ENCODE measurements at regions not wholly inside any gene's neighbourhood (a gene's known extent, or its start where the extent isn't known, plus 50 kb on each side); places are given as distances from the start of the nearest gene placed in this dataset.

DNA sequence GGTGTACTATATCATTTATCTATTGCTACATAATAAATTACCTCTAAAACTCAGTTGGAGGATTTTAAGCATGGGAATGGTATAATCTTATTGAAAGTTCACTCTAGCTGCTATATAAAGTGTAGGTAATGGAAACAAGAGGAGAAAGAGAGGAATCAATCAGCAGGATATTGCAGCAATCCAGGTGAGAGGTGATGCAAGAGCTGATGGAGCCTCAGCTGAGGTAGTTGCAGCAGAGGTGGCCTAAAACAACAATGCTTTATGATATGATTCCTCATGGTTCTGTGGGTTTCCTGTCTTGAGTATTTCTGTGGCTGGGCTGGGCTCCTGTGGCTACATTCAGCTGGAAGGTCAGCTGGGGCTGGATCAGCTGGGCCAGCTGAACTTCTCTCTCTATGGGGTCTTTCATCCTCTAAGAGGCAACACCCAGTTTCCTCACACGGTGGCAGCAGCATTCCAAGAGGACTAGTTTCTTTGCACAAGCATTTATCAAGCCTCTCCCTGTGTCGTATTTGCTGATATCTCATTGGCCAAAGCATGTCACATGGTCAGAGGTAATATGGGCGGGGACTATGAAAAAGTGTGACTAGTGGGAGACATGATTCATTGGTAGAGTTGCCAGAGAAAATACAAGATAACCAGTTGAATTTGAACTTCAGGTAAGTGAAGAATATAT is 135.4 kb upstream of the LARGE1 start:
- no peak for DNase-seq (ENCODE audit: low read depth in 2 of 2)

DNA sequence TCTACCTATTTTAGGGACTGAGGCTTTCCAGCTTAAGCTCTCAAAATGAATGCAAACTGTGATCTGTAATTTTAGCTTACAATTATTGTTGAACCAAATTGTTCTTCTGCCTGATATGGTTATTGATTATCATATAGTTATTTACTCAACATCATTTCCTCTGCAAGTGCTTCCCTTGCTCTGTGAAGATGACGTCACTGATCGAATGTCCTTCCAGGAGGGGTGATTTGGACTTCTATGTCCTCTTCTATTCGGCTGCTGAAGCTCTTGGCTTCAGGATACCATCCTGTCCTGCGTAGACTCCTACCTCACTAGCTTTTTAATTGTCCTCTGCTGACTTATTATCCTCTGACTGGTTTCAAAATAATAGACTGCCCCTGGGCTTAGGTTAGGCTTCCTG is 137.4 kb upstream of the LARGE1 start:
- no peak for DNase-seq (ENCODE audit: low read depth in 2 of 2)

DNA sequence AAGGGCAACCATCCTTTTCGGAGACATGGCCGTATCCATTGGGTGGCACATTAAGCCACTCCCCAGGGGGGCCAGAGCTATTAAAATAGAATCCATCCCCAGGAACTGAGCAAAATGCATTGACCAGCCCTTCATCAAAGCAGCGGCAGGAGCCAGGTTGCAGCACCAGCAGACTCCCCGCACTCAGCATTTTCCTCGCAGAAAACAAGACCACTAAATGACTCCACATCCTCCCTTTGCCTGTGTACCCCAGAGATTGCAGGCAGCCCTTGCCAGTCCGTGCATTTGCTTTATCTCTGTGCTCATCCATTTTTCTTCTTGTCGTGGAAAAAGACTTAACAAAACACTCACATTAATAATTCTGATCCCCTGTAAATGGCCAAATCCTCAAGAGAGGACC is 144.4 kb upstream of the LARGE1 start:
- no peak for DNase-seq (ENCODE audit: low read depth in 2 of 2)

DNA sequence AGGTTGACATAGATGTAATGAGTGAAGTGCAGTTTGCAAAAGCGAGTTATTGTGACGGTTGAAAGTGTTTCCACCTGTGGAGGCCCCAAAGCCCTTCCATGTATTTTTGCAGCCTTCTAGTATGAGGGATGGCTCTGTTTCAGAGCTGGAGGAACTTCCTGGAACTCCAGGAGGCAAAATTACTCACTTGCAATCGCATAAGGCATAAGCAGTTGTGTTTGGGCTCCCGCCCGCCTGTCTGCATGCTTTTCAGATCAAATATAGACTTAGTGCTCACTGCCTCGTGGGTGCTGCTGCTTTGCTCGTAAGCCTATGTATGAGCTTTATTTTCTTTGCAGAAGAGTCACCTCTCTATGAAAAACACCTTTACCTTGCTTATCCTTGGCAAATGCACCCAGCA is 146.8 kb upstream of the LARGE1 start:
- DNase-seq (ENCODE audit: low read depth in 2 of 2): no peak

DNA sequence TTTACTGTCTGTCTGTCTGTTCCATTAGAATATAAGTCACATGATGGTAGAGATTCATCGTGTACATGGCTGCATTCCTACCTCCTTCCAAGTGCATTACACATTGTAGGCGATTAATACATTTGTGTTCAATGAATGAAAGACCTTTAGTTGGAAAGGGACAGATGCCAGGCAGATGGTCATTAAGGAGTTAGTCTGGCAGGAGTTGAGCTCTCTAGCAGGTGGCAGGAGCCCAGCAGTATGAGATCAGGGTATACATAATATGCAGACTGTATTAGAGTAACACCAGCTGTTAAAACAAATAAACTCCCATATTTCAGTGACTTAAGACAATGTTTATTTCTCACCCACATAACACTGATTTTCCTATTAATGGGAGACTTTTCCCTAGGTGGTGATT is 147.7 kb upstream of the LARGE1 start:
- no peak for DNase-seq (ENCODE audit: low read depth in 2 of 2)

DNA sequence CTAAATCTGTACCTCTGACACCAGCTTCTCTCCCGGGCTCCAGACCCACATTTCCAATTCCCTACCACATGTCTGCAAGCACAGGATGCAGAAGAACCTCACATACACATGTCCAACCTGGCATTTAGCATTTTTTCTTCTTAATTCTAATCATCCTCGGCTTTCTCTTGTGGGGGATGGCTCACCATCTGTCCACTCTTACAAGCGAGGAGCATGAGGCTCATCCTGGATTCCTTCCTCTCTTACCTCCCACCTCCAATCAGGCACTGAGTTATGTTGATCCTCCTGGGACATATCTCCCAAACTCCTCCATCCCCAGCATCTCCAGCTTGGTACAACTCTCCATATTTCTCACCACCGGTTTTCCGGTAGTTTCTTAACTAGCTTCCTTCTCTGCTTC is 149.8 kb upstream of the LARGE1 start:
- DNase-seq (ENCODE audit: low read depth in 2 of 2): no peak

DNA sequence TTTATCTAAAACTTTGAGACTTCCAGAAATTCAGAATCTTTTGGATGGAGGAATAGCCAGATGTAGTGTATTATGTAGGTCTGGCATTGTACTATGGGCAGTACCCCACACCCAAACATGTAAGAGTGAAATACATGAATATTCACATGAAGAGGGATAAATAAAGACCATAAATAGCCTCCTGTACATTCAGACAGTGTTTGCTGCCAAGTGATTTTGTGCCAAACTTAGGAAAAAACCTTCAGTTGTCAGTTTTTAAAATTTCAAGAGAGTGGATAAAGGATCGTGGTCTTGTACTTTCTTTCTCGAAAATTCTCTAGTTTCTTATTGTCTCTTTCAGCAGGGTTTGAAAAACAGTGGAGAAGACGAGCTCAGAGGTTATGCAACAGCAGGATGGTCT is 150.3 kb upstream of the LARGE1 start:
- DNase-seq (ENCODE audit: low read depth in 2 of 2): no peak

DNA sequence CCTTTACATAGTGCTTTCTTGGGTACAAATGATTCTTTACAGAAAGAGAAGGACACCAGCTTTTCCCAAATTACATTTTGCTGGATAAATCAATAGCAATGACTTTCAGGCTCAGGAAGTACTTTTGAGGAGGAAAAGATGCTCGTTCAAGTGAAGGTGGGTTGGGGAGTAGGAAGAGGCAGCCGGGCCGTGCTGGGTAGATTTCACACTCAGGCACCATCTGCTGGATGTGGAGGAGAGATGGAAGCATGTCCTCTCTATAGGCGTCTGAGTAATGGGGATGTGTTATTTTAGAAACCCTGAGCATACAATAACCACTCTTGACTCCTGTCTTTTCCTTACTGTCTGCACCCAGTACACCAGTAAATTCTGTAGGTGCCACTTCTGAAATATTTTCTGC is 152.3 kb upstream of the LARGE1 start:
- DNase-seq (ENCODE audit: low read depth in 2 of 2): no peak

DNA sequence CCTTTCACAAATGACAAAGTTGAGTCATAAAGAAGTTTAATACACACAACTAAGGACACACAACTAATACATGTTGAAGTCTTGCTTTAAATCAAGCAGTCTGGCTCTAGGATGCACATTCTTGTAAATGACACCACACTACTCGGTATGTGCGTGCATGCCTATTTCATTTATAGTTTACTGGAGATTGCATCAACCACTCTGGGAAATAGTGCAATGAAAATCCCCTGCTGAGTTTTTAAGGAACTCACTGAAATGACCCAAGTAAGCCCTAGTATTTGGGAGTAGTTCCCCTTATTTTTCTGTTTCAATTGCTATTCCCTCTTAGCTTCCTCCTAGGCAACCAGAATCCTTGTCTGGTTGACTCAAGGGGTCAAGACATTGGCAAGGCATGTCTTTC is 160.2 kb upstream of the LARGE1 start:
- DNase-seq (ENCODE audit: low read depth in 2 of 2): no peak

DNA sequence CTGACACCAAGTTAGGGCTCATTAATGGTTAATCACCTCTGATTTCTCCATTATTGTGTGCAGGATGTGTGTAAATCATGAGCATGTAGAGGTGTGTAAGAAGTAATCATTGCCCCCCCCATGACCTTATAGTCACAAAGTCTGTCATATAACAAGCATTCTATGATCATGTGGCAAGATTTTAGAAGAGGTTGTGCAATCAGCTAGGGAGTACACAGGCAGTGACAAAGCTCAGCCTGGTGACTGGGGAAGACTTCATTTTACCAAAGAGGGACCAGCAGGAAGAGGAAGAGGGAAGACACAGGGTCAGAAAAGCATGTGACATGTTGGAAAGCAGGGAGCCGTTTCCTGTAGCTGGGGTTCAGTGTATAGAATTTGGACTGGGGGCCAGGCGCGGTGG is 176.5 kb upstream of the LARGE1 start:
- DNase-seq (ENCODE audit: low read depth in 2 of 2): no peak

DNA sequence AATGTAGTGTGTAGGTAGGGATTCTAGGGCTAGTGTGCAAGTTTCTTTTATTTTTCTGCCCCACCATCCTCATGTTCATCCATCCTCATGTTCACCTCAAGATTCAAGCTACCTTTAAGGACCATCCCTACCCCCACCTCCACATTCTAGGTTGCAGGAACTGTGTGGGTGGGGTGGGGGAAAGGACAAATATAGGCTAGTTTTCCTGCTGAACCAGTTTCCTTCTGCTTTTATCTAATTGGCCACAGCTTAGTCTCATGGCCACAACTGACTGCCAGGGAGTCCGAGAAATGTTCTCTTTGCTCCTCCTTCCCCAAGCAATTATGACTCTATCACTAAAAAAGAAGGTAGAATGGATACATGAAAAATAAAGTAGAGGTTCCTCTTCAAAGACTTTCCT is 179.0 kb upstream of the LARGE1 start:
- no peak for DNase-seq (ENCODE audit: low read depth in 2 of 2)

DNA sequence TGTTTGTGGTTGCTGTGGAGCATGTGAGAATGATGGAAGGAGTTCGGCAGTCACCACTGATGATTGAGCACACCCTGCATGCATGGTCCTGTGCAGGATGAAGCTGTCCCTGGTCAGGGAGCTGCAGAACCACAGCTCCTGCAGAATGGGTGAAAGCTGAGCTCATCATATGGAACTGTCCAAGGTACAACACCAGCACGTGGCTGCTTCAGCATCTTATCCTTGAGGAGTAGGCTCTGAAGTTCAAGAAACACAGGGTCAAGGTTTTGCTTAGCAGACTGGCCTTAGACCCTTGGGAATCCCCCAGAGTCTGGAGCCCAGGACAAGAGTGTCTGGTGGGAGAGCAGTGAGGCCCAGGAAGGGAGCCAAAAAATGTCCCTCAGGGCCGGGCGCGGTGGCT is 182.4 kb upstream of the LARGE1 start:
- DNase-seq (ENCODE audit: low read depth in 2 of 2): no peak

DNA sequence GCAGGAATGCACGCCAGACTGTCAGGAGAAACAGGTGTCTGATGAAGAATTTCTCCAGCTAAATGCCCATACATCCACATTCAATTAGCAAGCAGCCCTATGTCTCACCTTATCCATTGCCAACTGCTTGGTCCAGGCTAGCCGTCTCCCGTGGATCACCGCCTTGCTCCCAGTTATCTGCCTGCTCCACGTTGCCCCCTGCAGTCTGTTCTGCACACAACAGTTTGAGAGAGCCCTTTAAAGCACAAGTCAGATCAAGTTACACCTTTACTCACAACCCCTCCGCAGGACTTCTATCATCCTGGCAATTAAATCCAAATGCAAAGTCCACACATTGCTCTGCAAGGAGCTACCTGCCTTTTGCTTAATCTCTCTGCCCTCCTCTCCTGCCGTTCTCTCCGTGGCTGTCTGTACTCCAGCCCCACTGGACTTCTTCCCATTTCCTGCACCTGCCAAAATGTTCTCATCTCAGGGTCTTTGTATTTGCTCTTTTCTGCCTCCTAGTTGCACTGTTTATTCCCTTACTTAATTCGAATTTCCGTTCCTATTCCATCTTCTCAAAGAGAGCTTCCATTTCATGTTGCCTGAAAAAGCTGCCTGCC is 185.3 kb upstream of the LARGE1 start:
- peak in 1 of 2 donors; percentile 11 for DNase-seq (ENCODE audit: low read depth in 2 of 2)

DNA sequence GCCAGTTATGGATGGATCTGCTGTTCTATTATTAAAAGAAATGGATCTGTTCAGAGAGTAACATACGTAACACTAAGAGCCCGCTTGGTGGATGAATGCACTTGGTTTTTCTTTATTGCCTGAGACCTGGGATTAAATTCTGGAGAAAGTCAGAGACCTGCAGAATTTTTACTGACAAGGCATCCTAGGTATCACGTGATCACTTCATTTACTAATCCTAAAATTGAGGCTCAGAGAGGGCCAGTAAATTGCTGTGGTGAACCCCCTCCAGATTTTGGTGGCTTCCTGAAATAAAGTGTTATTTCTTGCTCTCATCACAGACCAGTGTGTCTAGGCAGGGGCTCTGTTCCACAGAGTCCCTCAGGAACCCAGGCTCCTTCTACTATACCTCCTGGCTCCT is 187.9 kb upstream of the LARGE1 start:
- no peak for DNase-seq (ENCODE audit: low read depth in 2 of 2)

DNA sequence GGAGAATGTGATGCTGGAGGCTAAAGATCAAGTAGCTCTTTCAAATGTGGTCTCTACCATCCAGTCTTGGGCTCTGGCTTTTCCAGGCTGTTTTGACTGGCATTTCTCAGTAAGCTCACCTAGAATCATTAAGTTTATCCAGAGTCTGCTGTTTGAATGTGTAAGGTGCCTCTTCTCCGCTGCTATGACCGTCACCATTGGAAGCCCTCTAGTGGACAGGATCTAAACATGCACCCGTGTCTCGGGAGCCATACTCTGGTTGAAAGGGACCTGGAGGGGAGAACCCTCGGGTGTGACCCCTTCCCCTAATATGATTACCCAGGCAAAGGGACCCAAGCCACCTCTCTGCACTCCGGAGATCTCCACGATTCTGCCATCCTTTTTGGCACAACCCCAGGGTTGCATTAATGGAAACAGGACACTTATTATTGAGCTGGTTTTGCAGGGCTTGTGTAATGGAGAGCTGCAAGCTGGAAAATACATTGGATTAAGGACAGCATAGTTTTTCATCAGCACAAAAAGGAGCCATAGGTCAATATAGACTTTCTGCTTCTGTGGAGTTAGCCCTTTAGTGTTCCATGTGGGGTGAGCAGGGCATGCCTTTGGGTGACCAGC is 191.0 kb upstream of the LARGE1 start:
- peak; percentile 0 to 5 for DNase-seq (ENCODE audit: low read depth in 2 of 2)

DNA sequence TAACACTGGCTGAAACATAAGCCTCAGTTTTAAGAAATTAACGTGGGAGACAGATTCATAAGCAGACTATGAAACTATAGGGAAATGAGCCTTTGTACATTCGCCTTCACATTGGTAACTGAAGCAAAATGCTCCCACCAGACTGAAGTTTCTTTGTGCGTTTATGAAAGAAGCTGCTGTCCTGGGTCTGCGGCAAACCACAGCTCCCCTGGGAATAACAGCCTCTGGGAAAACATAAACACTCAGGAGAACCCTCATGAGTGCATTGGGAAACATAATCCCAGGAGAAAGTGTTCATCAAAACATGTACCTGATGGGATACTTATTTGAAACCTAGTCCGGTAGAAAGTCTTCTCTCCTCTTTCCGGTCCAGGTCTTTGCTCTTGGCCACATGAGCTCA is 193.1 kb upstream of the LARGE1 start:
- DNase-seq (ENCODE audit: low read depth in 2 of 2): no peak

DNA sequence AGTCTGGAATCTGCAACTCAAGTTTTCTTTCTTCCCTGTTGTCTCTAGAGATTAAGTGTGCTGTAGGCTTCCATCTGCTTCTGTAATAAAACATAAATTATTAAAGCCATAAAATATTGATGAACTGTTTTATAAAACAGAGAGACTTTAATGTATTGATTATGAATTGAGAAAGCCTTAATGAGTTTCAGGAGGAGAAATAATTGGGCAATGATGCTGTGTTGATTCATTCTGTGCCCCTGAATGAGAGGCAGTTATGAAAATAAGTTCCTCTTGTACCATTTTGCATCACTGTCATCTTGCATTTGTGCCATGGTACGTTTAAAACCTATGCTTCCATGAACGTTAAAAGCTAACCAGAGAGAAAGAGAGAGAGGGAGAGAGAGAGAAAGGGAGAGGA is 194.1 kb upstream of the LARGE1 start:
- DNase-seq (ENCODE audit: low read depth in 2 of 2): no peak

DNA sequence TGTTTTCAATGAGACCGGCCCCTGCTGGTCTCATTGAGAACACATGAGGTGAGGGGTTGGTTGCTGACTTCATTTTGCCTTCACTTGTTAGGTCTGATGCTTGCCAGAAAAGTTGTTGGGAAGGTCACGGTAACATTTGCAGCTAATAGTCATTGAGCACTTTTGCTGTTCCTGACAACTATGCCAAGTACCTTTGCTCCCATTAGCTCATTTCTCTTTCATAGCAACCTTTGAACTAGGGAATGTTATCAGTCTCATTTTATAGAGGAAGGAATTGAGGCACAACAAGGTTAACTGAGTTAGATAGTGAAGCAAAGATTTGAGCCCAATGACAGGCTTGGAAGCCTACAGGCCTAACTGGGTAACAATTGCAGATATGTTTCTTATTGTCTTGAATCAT is 195.4 kb upstream of the LARGE1 start:
- DNase-seq (ENCODE audit: low read depth in 2 of 2): no peak

DNA sequence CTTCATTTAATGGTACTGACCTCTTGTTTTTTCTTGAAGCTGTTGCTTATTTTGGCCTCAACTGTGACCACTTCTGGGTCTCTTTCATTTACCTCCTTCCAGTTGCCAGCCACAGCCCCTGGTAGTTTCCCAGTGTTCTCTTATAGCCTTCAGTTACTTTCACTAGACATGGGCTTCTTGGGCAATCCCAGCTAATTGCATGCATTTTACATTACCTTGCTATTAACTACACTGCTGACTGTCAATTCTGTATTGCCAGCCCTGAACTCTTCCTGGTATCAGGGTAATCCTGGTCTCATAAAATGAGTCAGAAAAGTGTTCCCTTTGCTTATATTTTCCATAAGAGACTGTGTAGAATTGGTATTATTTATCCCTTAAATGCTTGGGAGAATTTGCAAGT is 195.8 kb upstream of the LARGE1 start:
- no peak for DNase-seq (ENCODE audit: low read depth in 2 of 2)

DNA sequence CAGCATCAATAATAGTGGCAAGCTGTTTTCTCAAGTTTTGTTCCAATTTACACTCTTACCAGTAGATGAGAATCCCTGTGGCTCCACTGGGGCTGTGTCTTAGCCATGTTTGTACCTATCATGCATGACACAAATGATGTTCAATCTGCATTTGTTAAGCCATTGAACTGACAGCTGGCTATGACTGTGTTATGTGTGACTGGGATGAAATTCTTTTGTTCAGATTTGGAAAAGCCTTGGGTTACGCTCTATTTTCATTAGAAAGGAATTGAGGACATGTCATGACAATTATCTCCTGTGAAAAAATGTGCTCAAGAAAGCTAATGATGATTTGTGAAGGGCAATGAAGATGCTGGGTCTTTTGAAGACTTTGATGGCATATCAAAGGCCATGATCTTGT is 201.8 kb upstream of the LARGE1 start:
- DNase-seq (ENCODE audit: low read depth in 2 of 2): no peak

DNA sequence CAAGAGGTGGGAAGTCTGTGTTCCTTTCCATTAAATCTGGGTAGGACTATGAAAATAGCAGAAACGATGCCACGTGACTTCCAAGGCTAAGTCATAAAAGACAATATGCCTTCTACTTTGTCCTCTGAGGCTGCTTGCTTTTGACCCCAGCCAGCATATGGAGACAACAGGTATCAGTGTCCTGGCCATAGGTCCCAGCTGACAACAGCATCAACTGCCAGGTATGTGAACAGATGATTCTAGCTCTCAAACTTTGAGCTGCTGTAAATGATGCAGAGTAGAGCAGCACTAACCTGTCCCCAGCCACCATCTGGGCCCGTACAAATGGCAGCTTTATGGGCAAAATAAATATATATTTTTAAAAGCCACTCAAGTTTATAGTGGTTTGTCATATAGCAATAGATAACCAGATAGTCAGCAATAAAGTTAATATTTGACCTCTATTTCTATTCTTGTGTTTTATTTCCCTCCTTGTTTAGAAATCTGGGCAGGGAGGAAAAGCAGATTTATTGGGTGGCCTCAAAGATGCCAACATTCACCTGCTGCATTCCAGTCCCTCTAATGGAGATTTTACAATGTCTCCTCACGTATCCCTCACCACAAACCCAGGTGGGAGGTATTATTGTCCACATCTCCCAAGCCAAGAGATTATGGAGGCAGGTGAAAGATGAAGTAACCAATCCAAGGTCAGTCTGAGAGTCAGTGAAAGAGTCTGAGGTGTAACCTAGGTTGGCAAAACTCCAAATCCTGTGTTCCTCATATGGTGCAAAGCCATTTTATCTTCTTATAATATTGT is 209.6 kb upstream of the LARGE1 start:
- no peak for DNase-seq (ENCODE audit: low read depth in 2 of 2)

DNA sequence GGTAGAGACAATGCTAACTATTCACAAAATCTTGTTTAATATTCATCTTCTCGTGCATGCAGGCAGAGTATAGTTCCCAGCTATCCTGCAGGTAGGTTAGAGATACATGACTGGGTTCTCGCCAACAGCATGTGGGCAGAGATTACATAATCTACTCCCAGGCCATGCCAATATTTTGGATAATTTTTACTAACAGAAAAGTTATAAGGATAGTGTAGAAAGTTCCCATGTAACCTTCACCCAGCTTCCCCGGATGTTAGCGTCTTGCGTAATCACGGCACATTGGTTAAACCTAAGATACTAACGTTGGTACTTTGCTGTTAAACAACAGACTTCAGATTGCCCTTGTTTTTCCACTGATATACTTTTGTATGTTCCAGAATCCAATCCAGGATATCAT is 215.5 kb upstream of the LARGE1 start:
- no peak for DNase-seq (ENCODE audit: low read depth in 2 of 2)

DNA sequence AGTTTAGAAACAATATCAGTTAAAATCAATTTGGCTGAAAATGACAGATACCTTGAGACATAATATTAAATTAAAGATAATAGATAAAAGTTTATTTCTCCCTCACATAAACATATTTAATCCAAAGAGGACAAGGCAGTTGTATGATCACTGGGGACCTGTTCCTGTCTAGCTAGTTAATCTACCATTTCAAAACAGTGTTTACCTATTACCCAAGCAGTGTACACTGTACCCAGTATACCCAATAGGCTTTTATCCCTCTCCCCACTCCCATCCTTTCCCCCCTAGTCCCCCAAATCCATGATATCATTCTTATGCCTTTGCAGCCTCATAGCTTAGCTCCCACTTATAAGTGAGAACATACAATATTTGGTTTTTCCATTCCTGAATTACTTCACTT is 229.7 kb upstream of the LARGE1 start:
- no peak for DNase-seq (ENCODE audit: low read depth in 2 of 2)

Data from activated CD4-positive, alpha-beta T cell treated with anti-CD3 and anti-CD28 coated beads for 24 hours (primary cell).